ENCODE measurements at regions not wholly inside any gene's neighbourhood (a gene's known extent, or its start where the extent isn't known, plus 50 kb on each side); places are given as distances from the start of the nearest gene placed in this dataset.

GRCh38 chr16:87133966-87134627 is 183.1 kb downstream of the C16orf95 start:
- Histone ChIP-seq H3K4me1 (ENCODE audit: control insufficient read depth, insufficient read depth, low read length) (no peaks in the 10 kb centered on the region), H3K36me3 (ENCODE audit: control insufficient read depth in 2 of 2, insufficient read depth in 1 of 2, low read length in 2 of 2) (no peaks in the 10 kb centered on the region), H3K4me3 (ENCODE audit: low read depth, low read length) (no peak overlapping the region), H3K9me3 (ENCODE audit: control insufficient read depth, insufficient read depth, low read depth, low read length) (no peaks in the 10 kb centered on the region), H3K27ac (ENCODE audit: extremely low read depth, low read depth, low read length) (no peak overlapping the region)
- ChIA-PET CTCF (interaction anchor here (0.7 kb wide), 1 partner anchor 24 kb away, joined by 3 read pairs; no protein-coding TSS in a partner anchor), POLR2A (no interaction called here)
- TF ChIP-seq INSM2 (tag by site-specific recombination; IDR thresholded peaks at IDR 0.05) (no peak), ZNF623 (tag by site-specific recombination; IDR thresholded peaks at IDR 0.05) (peak; percentile 66)

GRCh38 chr16:87134628-87134995 is 182.6 kb downstream of the C16orf95 start:
- TF ChIP-seq GLIS2 (tag by site-specific recombination; IDR thresholded peaks at IDR 0.05), result no peak
- TF ChIP-seq ZNF747 (tag by site-specific recombination; IDR thresholded peaks at IDR 0.05), result no peak
- TF ChIP-seq ZNF514 (tag by site-specific recombination; IDR thresholded peaks at IDR 0.05), result no peak
- no peak for TF ChIP-seq PBX3 (CRISPR knock-in tag; IDR thresholded peaks at IDR 0.05)
- TF ChIP-seq ZNF248 (tag by site-specific recombination; IDR thresholded peaks at IDR 0.05), result no peak
- no peak for TF ChIP-seq ZBTB26 (tag by site-specific recombination; optimal IDR thresholded peaks at IDR 0.05)
- TF ChIP-seq ZNF140 (tag by site-specific recombination; IDR thresholded peaks at IDR 0.05), result no peak
- TF ChIP-seq ZNF639 (tag by site-specific recombination; IDR thresholded peaks at IDR 0.05), result no peak
- no peak for TF ChIP-seq TCF7L2 (IDR thresholded peaks at IDR 0.05; ENCODE audit: borderline replicate concordance, low read depth, low read length)
- no peaks in the 10 kb centered on the region for H3K9me3 ChIP-seq (ENCODE audit: control insufficient read depth, insufficient read depth, low read depth, low read length)
- CTCF ChIA-PET, result interaction anchor here (0.7 kb wide), 1 partner anchor 25 kb away, joined by 3 read pairs; no protein-coding TSS in a partner anchor
- no peak overlapping the region for H3K27ac ChIP-seq (ENCODE audit: extremely low read depth, low read depth, low read length)
- no peaks in the 10 kb centered on the region for H3K36me3 ChIP-seq (ENCODE audit: control insufficient read depth in 2 of 2, insufficient read depth in 1 of 2, low read length in 2 of 2)
- POLR2A ChIA-PET, result no interaction called here
- H3K4me3 ChIP-seq (ENCODE audit: low read depth, low read length), result no peak overlapping the region
- H3K4me1 ChIP-seq (ENCODE audit: control insufficient read depth, insufficient read depth, low read length), result no peaks in the 10 kb centered on the region

- ChIA-PET POLR2A (no interaction called here), CTCF (no interaction called here)
- H3K27ac ChIP-seq (ENCODE audit: extremely low read depth, low read depth, low read length), result no peak overlapping the region
- H3K36me3 ChIP-seq (ENCODE audit: control insufficient read depth in 2 of 2, insufficient read depth in 1 of 2, low read length in 2 of 2), result no peaks in the 10 kb centered on the region
- no peak overlapping the region for H3K4me3 ChIP-seq (ENCODE audit: low read depth, low read length)
- TF ChIP-seq ZNF2 (tag by site-specific recombination; IDR thresholded peaks at IDR 0.05) (no peak), ZNF501 (tag by site-specific recombination; IDR thresholded peaks at IDR 0.05) (no peak), ZNF362 (tag by site-specific recombination; IDR thresholded peaks at IDR 0.05) (no peak), ZNF555 (tag by site-specific recombination; conservative IDR thresholded peaks at IDR 0.05) (no peak), IKZF3 (tag by site-specific recombination; IDR thresholded peaks at IDR 0.05) (no peak), ZNF221 (tag by site-specific recombination; IDR thresholded peaks at IDR 0.05; ENCODE audit: borderline replicate concordance) (no peak), ZNF76 (tag by site-specific recombination; IDR thresholded peaks at IDR 0.05; ENCODE audit: borderline replicate concordance, low read depth) (no peak), ZNF664 (tag by site-specific recombination; IDR thresholded peaks at IDR 0.05) (no peak)
- no peaks in the 10 kb centered on the region for H3K9me3 ChIP-seq (ENCODE audit: control insufficient read depth, insufficient read depth, low read depth, low read length)
- no peaks in the 10 kb centered on the region for H3K4me1 ChIP-seq (ENCODE audit: control insufficient read depth, insufficient read depth, low read length)
Observed at GRCh38 chr16:87135246-87136030, 181.8 kb downstream of the C16orf95 start.
